Chondrocyte (in vitro differentiated cells): ENCODE measurements at regions not wholly inside any gene's neighbourhood (a gene's known extent, or its start where the extent isn't known, plus 50 kb on each side); places are given as distances from the start of the nearest gene placed in this dataset.
"Not testable (repeated sequence)": the region's sequence is repeated elsewhere in the genome, so short reads cannot be mapped to it uniquely, and the experiment has no call there.

Experiments
- DNase-seq: peaks from one replicate; pipeline ENCODE4 v3.0.0; 2021; ENCODE audit warnings: mixed read lengths, low spot score
- H3K27ac Mint-ChIP-seq: one replicate; pipeline ENCODE4 v1.8.0; 2021; ENCODE audit warnings: mild to moderate bottlenecking, moderate library complexity, mixed read lengths; ENCODE audit not compliant: unreplicated experiment
- H3K27me3 Mint-ChIP-seq: 2 replicates; pipeline ENCODE4 v1.8.0; 2021; ENCODE audit warnings: low read depth, mixed read lengths
- H3K36me3 Mint-ChIP-seq: 2 replicates; pipeline ENCODE4 v1.8.0; 2021; ENCODE audit warnings: low read depth, mixed read lengths
- H3K4me1 Mint-ChIP-seq: 2 replicates; pipeline ENCODE4 v1.8.0; 2021; ENCODE audit warnings: low read depth, mild to moderate bottlenecking, mixed read lengths
- H3K4me3 Mint-ChIP-seq: one replicate; pipeline ENCODE4 v1.8.0; 2021; ENCODE audit warnings: mild to moderate bottlenecking, moderate library complexity, mixed read lengths; ENCODE audit not compliant: unreplicated experiment
- H3K9me3 Mint-ChIP-seq: 2 replicates; pipeline ENCODE4 v1.8.0; 2021; ENCODE audit warnings: low read depth, mixed read lengths
- CTCF ChIP-seq: fragments of 200-600 bp; sonication (generic); IDR thresholded peaks from 2 replicates; pipeline ENCODE4 v1.5.0; 2021; ENCODE audit warnings: antibody characterized with exemption, mild to moderate bottlenecking, moderate library complexity

DNA sequence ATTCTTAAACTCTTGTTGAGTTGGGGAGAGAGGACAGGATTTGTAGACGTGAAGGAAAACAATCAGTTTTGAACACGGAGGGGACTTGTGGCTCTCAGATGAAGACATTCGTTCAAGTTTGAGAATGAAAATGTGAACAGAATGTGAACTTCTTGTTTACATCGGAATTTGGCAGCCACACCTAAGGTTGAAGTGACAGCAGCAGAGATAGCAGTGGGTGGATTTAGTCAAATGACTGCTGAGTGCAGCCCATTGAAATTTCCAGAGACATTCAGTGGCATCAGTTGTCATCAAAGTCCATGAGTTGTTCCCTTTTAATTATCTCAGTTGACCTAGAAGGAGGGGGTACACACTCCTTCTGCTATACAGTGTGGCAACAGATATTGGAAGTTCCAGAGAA lies 280.0 kb downstream of the SEMA3D start:
- no peak overlapping the region for H3K4me3 Mint-ChIP-seq
- no peak overlapping the region for H3K27ac Mint-ChIP-seq

DNA sequence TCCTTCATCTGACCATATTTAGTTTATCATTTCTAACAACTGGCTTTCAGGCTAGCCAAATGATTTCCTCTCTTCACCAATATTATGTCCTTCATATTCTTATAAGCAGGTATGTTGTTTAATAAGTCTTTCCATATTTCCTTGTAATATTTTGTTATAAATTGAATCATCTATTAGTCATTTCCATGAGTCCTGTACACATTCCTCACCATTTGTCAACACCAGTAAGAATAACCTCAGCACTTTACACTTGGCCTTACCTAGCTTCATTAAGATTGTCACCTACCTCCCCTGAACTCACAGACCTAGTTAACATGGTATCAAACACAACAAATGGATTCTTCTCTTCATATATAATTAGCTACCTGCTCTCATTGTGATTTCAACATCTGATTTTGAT lies 282.3 kb downstream of the SEMA3D start:
- Mint-ChIP-seq H3K27ac (no peak overlapping the region), H3K4me3 (no peak overlapping the region), H3K4me1 (no peaks in the 10 kb centered on the region), H3K36me3 (no peaks in the 10 kb centered on the region), H3K9me3 (no peaks in the 10 kb centered on the region), H3K27me3 (no peaks in the 10 kb centered on the region)
- TF ChIP-seq CTCF: no peak
- DNase-seq: no peak

More for the DNA sequence above, 280.0 kb downstream of the SEMA3D start:
- no peaks in the 10 kb centered on the region for H3K36me3 Mint-ChIP-seq
- no peak for TF ChIP-seq CTCF
- no peaks in the 10 kb centered on the region for H3K4me1 Mint-ChIP-seq
- no peaks in the 10 kb centered on the region for H3K9me3 Mint-ChIP-seq
- DNase-seq: no peak
- no peaks in the 10 kb centered on the region for H3K27me3 Mint-ChIP-seq

GRCh38 chr7:84901366-84901765 lies 285.5 kb downstream of the SEMA3D start:
- DNase-seq: no peak
- no peak overlapping the region for H3K4me3 Mint-ChIP-seq
- no peaks in the 10 kb centered on the region for H3K36me3 Mint-ChIP-seq
- H3K4me1 Mint-ChIP-seq: no peaks in the 10 kb centered on the region
- H3K27ac Mint-ChIP-seq: no peak overlapping the region
- TF ChIP-seq CTCF: no peak
- peaks cover 3% of the 10 kb centered on the region for H3K9me3 Mint-ChIP-seq
- no peaks in the 10 kb centered on the region for H3K27me3 Mint-ChIP-seq

DNA sequence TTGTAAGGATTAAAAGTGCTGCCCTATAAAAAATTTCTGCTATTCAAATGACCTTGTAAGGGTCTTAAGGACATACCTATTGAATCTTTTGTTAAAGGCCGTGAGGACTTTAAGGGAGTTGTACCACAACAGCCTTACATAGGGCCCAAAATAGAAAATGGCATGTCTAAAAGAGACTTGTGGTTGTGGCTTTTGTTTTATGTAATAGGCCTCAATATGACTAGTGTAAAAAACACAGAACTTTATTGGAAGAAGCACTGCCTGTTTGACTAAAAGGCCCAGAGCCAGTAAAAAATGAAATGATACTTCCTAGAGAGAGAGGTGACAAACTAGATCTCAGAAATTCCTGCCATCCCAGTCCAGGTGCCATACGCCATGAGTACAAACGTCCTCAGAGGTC lies 286.6 kb downstream of the SEMA3D start:
- TF ChIP-seq CTCF: no peak
- no peak for DNase-seq
- Mint-ChIP-seq H3K27me3 (no peaks in the 10 kb centered on the region), H3K4me1 (no peaks in the 10 kb centered on the region), H3K9me3 (peaks cover 10% of the 10 kb centered on the region), H3K4me3 (no peak overlapping the region), H3K27ac (no peak overlapping the region), H3K36me3 (no peaks in the 10 kb centered on the region)

DNA sequence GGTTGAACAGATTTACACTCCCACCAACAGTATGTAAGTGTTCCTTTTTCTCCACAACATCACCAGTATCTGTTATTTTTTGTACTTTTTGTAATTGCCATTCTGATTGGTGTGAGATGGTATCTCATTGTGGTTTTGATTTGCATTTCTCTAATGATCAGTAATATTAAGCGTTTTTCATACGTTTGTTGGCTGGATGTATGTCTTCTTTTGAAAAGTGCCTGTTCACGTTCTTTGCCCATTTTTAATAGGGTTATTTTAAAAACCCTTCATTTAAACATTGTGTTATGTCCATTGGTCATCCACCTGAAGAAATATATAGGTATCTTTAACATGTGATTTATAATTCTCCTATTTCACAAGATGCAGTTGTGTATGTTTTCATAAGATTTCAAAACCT lies 291.3 kb downstream of the SEMA3D start:
- no peak for DNase-seq
- Mint-ChIP-seq H3K4me1 (no peaks in the 10 kb centered on the region), H3K27me3 (no peaks in the 10 kb centered on the region), H3K9me3 (peaks cover 13% of the 10 kb centered on the region), H3K27ac (no peak overlapping the region), H3K36me3 (peaks cover 3% of the 10 kb centered on the region), H3K4me3 (no peak overlapping the region)
- TF ChIP-seq CTCF: no peak

DNA sequence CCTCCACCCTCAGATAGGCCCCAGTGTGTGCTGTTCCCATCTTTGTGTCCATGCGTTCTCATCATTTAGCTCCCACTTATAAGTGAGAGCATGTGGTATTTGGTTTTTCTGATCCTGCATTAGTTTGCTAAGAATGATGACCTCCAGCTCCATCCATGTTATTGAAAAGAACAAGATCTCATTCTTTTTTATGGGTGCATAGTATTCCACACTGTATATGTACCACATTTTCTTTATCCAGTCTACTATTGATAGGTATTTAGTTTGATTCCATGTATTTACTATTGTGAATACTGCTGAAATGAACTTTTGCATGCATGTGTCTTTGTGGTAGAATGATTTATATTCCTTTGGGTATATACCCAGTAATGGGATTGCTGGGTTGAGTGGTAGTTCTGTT lies 303.3 kb downstream of the SEMA3D start:
- DNase-seq, H3K36me3 Mint-ChIP-seq, H3K27me3 Mint-ChIP-seq, H3K4me3 Mint-ChIP-seq, H3K4me1 Mint-ChIP-seq, H3K27ac Mint-ChIP-seq: not testable (repeated sequence)
- H3K9me3 Mint-ChIP-seq: peaks cover 13% of the 10 kb centered on the region

DNA sequence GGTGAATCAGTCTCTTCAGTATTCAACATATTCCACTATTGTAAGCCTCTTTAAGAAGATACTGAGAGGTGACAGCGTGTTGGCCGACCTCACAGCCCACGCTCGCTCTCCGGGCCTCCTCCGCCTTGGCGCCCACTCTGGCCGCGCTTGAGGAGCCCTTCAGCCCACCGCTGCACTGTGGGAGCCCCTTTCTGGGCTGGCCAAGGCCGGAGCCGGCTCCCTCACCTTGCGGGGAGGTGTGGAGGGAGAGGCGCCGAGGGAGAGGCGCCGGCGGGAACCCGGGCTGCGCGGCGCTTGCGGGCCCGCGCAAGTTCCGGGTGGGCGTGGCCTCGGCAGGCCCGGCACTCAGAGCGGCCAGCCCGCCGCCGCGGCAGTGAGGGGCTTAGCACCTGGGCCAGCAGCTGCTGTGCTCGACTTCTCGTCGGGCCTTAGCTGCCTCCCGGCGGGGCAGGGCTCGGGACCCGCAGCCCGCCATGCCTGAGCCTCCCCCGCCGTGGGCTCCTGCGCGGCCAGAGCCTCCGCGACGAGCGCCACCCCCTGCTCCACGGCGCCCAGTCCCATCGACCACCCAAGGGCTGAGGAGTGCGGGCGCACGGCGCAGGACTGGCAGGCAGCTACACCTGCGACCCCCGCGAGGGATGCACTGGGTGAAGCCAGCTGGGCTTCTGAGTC lies 306.4 kb downstream of the SEMA3D start:
- not testable (repeated sequence) for H3K4me1 Mint-ChIP-seq, H3K27me3 Mint-ChIP-seq, H3K36me3 Mint-ChIP-seq, H3K27ac Mint-ChIP-seq, H3K9me3 Mint-ChIP-seq, H3K4me3 Mint-ChIP-seq
- peak; percentile 65 for DNase-seq
